HG03103 (cell line): ENCODE measurements at regions not wholly inside any gene's neighbourhood (a gene's known extent, or its start where the extent isn't known, plus 50 kb on each side); places are given as distances from the start of the nearest gene placed in this dataset.
A peak's percentile ranks its signal among the peaks of the same experiment; 100 is the strongest.
"Not testable (repeated sequence)": the region's sequence is repeated elsewhere in the genome, so short reads cannot be mapped to it uniquely, and the experiment has no call there.

ENCODE experiments used
- ATAC-seq: cut with Tn5 transposase; IDR thresholded peaks from one replicate; pipeline ENCODE4 v1.9.1; 2021; ENCODE audit warnings: low read depth; ENCODE audit not compliant: unreplicated experiment

DNA sequence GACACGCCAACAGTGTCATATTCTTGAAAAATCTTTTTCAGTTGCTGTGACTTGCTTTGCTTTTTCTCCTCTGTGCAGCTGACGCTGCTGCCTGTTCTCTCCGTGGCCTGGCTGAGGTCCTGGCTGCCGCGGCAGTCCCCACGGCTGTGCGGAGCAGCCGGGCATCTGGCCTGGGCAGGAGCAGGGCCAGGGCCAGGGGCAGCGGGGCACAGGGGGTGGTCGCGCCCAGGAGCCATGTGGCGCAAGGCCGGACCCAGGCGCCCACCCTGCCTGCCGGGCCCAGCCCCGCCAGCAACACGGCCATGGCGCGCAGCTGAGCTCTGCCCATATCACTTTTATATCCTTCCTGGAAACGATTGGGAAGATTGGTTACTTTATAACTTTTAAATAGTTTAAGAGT, 109.4 kb upstream of the ACBD5 start:
- no peak for ATAC-seq

DNA sequence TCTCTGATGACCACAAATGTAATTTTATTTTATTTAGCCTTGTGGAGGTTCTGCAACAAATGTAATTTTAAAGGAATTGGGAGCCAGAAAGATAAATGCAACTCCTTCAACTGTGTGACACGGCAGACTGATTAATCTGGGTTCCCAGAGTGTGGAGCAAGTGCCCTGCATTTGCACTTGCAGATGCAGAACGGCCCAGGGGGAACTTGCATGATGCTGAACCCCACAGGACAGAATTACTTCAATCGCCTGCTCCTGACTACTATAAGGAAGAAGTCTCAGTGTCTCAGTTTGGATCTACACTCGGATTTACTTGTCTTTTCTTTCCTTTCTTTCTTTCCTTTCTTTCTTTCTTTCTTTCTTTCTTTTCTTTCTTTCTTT, 107.2 kb upstream of the ACBD5 start:
- ATAC-seq, result not testable (repeated sequence)

- ATAC-seq, result peak; percentile 51
Observed at GRCh38 chr10:27345455-27345920, 104.9 kb upstream of the ACBD5 start.

DNA sequence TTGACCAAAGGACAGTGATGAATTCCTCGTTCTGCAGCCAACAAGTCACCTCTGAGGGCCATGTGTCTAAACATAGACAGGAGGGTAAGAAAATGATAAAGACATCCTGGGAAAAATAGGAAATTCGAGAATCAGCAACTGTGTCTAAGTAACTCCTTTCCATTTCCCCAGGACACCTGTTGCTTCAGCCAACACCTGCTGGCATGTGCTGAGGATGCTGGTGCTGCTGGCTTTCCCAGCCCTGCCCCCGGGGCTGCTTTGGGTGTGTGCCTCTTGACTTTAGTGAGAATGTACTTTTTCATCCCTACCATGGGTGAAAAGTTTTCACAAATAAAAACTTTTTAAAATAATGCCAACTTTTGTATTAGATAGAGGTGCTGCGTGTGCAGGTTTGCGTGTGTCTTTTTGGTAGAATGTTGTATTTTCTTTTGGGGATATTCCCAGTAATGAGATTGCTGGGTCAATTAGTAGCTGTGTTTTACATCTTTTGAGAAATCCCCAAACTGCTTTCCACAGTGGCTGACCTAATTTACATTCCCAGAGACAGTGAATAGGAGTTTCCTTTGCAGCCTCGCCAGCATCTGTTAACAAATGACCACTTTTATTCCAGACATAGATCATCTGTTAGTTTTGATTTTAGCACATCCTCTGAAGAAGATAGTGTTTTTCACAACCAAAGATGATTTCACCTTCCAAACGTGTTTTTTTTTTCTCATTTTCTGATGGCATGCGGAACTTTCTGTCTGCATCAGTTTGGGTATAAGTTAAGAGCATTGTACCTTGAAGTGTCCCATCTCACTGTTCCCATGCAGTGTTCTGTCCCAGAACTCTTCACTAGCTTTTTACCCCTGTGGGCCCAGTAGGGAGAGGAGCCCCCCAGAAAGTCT, 104.2 kb upstream of the ACBD5 start:
- ATAC-seq, result peak; percentile 31

DNA sequence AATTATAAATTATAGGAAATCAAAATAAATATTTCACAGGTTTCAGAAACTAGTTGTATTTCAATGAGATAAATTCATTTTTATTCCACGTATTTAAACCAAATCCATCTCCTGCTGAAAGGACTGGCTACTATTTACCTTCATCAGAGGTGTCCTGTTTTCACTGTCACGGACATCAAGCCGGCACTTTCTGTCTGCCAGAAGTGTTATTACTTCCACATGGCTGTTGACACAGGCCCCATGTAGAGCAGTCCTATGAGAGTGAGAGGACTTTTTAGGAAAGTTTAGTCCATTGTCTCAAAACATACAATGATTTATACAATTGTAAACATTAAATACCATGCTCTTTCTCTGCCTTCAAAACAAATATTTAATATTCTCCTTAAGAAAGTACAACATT, 100.4 kb upstream of the ACBD5 start:
- no peak for ATAC-seq

DNA sequence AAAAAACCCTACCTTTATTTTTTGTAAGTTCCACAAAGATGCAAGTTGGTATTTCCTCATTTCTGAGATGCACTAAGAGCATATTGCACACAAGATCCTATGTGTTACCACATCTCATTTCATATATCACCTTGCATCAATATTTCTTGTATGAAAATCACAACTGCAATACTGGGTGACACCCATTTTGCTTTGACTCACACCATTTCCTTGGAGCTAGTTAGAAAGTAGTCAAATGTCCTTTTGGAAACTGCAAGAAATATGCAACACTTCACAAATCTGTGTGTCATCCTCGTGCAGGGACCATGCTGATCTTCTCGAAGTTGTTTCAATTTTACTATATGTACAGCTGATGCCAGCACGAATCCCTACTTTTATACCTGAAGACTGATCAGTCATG, 94.6 kb upstream of the ACBD5 start:
- not testable (repeated sequence) for ATAC-seq

DNA sequence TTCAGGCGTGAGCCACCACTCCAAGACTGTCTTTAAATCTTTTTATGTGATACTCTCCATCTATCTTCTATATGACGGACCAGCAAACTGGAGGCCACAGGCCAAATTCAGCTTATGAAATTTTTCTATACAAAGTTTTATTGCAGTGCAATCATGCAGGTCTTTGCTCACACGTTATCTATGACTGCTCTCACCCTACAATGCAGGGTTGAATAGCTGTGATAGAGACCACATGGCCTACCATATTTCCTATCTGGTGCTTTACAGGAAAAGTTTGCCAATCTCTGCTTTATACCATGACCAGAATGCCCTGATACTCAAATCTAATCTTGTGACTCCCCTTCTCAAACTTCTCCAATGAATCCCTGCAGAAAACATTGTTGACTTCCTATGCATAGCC, 89.5 kb upstream of the ACBD5 start:
- ATAC-seq, result no peak

GRCh38 chr10:27328946-27329345, 88.3 kb upstream of the ACBD5 start:
- ATAC-seq, result no peak

DNA sequence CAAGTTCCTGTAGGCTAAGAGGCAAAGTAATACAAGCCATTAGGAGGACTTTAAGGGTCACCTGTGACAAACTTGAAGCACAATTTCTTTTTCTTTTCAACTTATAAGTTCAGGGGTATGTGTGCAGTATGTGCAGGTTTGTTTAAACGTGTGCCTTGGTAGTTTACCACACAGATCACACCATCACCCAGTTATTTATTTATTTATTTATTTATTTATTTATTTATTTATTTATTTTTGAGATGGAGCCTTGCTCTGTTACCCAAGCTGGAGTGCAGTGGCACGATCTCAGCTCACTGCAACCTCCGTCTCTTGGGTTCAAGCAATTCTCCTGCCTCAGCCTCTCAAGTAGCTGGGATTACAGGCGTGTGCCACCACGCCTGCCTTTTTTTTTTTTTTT, 86.2 kb upstream of the ACBD5 start:
- ATAC-seq, result not testable (repeated sequence)

DNA sequence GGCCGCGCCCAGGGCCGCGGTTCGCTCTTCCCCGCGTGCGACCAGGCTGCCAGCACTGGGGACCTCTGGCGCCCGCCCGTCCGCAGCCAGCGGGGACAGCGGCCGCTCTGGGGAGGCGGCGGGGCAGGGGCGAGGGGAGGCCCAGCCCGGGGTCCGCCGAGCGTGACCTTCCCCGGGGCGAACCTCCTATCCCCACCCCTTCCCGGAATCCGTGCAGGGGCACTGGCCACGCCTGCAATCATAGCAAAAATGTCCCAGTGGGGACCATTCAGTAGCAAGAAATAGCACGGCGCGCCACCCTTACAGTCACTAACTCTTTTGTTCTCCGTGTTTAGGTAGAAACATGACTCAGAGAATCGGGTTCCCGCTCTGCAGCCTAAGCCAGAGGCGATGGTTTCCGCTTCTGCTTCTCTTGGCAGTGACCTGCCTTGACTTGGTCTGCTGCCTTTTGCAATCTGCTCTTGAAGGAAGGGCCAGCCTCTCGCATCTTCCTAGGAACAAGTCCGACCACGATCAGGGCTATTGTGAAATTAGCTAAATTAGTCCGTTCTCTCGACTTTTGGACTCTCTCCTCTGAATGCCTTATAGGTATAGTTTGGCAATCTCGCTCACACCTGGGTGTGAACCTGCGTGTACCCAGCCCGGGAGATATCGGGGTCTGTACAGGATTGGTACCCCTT, 79.3 kb upstream of the ACBD5 start:
- ATAC-seq, result peak; percentile 67

- ATAC-seq, result not testable (repeated sequence)
Observed at GRCh38 chr10:27319139-27319538, 78.5 kb upstream of the ACBD5 start.

GRCh38 chr10:27315082-27315481, 74.5 kb upstream of the ACBD5 start:
- ATAC-seq, result not testable (repeated sequence)

- not testable (repeated sequence) for ATAC-seq
Observed at GRCh38 chr10:27313586-27313985, 73.0 kb upstream of the ACBD5 start.

DNA sequence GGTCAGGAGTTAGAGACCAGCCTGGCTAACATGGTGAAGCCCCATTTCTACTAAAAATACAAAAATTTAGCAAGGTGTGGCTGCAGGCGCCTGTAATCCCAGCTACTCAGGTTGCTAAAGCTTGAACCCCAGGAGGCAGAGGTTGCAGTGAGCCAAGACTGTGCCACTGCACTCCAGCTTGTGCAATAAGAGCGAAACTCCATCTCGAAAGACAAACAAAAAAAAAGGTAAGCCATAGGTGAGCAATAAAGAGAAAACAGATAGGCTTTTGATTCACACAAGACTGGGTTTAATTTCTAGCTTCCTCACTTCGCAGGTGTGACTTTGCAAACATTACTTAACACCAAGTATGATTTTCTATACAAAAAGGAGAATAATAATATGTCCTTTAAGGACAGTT, 72.3 kb upstream of the ACBD5 start:
- no peak for ATAC-seq

- ATAC-seq, result not testable (repeated sequence)
Observed at GRCh38 chr10:27311809-27312208, 71.2 kb upstream of the ACBD5 start.

DNA sequence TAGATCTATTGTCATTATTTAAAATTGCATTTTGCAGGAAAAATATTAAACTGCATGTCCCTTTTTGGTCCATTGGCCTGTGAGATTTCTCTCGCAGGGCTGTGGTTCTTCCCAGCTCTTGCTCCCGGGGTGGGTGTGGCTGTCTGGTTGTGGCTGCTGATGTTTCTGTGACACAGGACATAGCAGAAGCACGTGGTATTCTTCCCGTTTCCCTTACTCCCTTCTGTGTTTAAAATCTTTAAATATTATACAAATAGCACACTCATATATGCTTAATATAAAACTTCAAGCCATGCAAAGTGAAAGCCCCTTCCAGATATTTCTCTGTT, 57.9 kb upstream of the ACBD5 start:
- ATAC-seq, result not testable (repeated sequence)

DNA sequence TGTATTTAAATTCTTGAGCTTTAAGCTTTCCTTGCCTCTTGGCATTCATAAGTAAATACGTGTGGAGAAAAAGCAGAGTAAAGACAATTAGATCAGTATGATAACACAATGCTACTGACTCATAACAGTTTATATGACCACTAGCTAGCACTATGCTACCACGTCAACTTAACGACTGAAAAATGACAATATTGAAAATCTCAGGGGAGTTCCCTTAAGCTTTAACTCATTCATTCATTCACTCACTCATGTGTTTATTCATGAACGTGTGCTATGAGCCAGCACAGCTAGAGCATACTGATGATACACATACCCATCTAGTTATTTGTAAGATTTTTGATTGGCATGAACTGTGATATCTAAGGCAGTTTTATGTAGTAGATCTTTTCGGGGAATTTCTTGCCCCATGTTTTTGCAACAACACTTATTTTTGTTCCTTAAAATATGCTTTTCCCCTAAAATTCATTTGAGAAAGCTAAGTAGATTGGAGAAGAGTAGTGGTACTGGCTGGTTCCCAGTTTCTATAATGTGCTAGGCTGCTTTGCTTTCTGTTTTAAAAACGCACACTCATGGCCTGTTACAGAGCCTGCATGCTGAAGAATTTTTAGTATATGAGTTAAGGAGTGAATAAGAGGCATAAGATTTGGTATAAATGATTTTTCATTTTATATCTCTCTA, 57.4 kb upstream of the ACBD5 start:
- ATAC-seq, result no peak

- ATAC-seq, result not testable (repeated sequence)
Observed at GRCh38 chr10:27296285-27296684, 55.7 kb upstream of the ACBD5 start.

GRCh38 chr10:27291253-27291895, 50.8 kb upstream of the ACBD5 start:
- ATAC-seq, result peak; percentile 88
